DND-41 (cell line): ENCODE measurements at regions not wholly inside any gene's neighbourhood (a gene's known extent, or its start where the extent isn't known, plus 50 kb on each side); places are given as distances from the start of the nearest gene placed in this dataset.

Source experiments
- EZH2 ChIP-seq: IDR thresholded peaks from 3 replicates; pipeline ENCODE4 v1.6.1; 2012; ENCODE audit warnings: borderline replicate concordance, low read depth, mild to moderate bottlenecking, moderate library complexity, low read length, inconsistent platforms; ENCODE audit not compliant: severe bottlenecking
- TF ChIP-seq, protein P1 (sequence below): IDR thresholded peaks from 2 replicates; pipeline ENCODE4 v1.5.1; 2012; ENCODE audit warnings: borderline replicate concordance, low read length, moderate library complexity, mild to moderate bottlenecking; ENCODE audit not compliant: poor library complexity, severe bottlenecking; ENCODE audit errors: extremely low read depth

DNA sequence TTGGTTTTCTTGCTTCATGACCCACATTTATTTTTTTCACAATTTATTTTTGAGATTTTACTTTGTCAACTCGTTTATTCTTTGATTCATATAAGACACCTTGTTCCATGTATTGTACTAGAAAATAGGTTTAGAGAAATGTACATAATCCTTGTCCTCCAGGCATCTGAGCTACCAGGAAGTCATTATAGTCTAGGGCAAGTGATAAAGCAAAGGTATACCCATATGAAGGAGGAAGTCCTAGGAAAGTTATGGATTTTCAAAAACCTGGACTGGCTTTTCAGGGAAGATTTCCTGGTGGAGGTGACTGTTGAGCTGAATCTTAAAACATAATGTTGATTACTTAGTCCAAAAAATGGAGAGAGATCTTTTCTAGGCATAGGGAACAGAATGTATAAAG is 98.8 kb upstream of the SHISA6 start:
- TF ChIP-seq, protein P1, sequence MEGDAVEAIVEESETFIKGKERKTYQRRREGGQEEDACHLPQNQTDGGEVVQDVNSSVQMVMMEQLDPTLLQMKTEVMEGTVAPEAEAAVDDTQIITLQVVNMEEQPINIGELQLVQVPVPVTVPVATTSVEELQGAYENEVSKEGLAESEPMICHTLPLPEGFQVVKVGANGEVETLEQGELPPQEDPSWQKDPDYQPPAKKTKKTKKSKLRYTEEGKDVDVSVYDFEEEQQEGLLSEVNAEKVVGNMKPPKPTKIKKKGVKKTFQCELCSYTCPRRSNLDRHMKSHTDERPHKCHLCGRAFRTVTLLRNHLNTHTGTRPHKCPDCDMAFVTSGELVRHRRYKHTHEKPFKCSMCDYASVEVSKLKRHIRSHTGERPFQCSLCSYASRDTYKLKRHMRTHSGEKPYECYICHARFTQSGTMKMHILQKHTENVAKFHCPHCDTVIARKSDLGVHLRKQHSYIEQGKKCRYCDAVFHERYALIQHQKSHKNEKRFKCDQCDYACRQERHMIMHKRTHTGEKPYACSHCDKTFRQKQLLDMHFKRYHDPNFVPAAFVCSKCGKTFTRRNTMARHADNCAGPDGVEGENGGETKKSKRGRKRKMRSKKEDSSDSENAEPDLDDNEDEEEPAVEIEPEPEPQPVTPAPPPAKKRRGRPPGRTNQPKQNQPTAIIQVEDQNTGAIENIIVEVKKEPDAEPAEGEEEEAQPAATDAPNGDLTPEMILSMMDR = no peak
- no peak for TF ChIP-seq EZH2
